Activated CD8-positive, alpha-beta T cell treated with anti-CD3 and anti-CD28 coated beads for 36 hours (primary cell): ENCODE measurements at regions not wholly inside any gene's neighbourhood (a gene's known extent, or its start where the extent isn't known, plus 50 kb on each side); places are given as distances from the start of the nearest gene placed in this dataset.
A peak's percentile ranks its signal among the peaks of the same experiment; 100 is the strongest.
"Not testable (repeated sequence)": the region's sequence is repeated elsewhere in the genome, so short reads cannot be mapped to it uniquely, and the experiment has no call there.

Experiments used
- ATAC-seq: fragments of 200-7000 bp; cut with Tn5 transposase; one replicate; pipeline ENCODE4 v1.10.0; 2021; ENCODE audit warnings: mild to moderate bottlenecking, moderate library complexity
- CTCF ChIA-PET: fragments of 350-600 bp; sonication (Branson Sonifier 250); formaldehyde crosslinking; loops from one replicate; lab custom pipeline; 2021; ENCODE audit warnings: antibody characterized with exemption; lab: Charles Lee
- POLR2A ChIA-PET: fragments of 350-600 bp; sonication (Branson Sonifier 250); formaldehyde crosslinking; loops from one replicate; lab custom pipeline; 2021; ENCODE audit warnings: antibody characterized with exemption; lab: Charles Lee
- DNase-seq: peaks from one replicate; pipeline ENCODE4 v3.0.0-alpha.2; 2020
- H3K27ac Mint-ChIP-seq: one replicate; pipeline ENCODE4 v1.8.0; 2021; ENCODE audit warnings: mild to moderate bottlenecking, mixed read lengths
- H3K27me3 Mint-ChIP-seq: one replicate; pipeline ENCODE4 v1.8.0; 2021; ENCODE audit warnings: mixed read lengths
- H3K36me3 Mint-ChIP-seq: one replicate; pipeline ENCODE4 v1.8.0; 2021; ENCODE audit warnings: low read depth, mixed read lengths
- H3K4me1 Mint-ChIP-seq: one replicate; pipeline ENCODE4 v1.8.0; 2021; ENCODE audit warnings: low read depth, mixed read lengths
- H3K4me3 Mint-ChIP-seq: one replicate; pipeline ENCODE4 v1.8.0; 2021; ENCODE audit warnings: mild to moderate bottlenecking, moderate library complexity, mixed read lengths
- H3K9me3 Mint-ChIP-seq: one replicate; pipeline ENCODE4 v1.8.0; 2021; ENCODE audit warnings: mixed read lengths
- CTCF ChIP-seq: fragments of 200-600 bp; IDR thresholded peaks from one replicate; pipeline ENCODE4 v1.8.0; 2022; ENCODE audit warnings: antibody characterized with exemption, mild to moderate bottlenecking
- intact Hi-C: fragments of 100-400 bp; cut with micrococcal nuclease; formaldehyde crosslinking; loops from one replicate; pipeline ENCODE4 v1.10.0; 2022

GRCh38 chrX:145393702-145394235 is 146.5 kb downstream of the SPANXN1 start:
- intact Hi-C loops: no loop called here
- Mint-ChIP-seq H3K36me3 (no peaks in the 10 kb centered on the region), H3K4me1 (no peaks in the 10 kb centered on the region), H3K27me3 (no peaks in the 10 kb centered on the region), H3K4me3 (no peak overlapping the region), H3K27ac (no peak overlapping the region), H3K9me3 (peaks cover 2% of the 10 kb centered on the region)
- no peak for ATAC-seq
- POLR2A ChIA-PET: no interaction called here
- no peak for TF ChIP-seq CTCF
- no peak for DNase-seq
- CTCF ChIA-PET: no interaction called here

- Mint-ChIP-seq H3K4me1 (no peaks in the 10 kb centered on the region), H3K9me3 (peaks cover 2% of the 10 kb centered on the region), H3K4me3 (no peak overlapping the region), H3K27ac (no peak overlapping the region), H3K36me3 (no peaks in the 10 kb centered on the region), H3K27me3 (no peaks in the 10 kb centered on the region)
- no peak for DNase-seq
- no peak for ATAC-seq
- CTCF ChIA-PET: no interaction called here
- intact Hi-C loops: no loop called here
- no peak for TF ChIP-seq CTCF
- POLR2A ChIA-PET: no interaction called here
These were observed 147.0 kb downstream of the SPANXN1 start for GRCh38 chrX:145394344-145394743.

- Mint-ChIP-seq H3K4me3 (no peak overlapping the region), H3K27me3 (no peaks in the 10 kb centered on the region), H3K9me3 (peaks cover 2% of the 10 kb centered on the region), H3K4me1 (no peaks in the 10 kb centered on the region), H3K36me3 (no peaks in the 10 kb centered on the region), H3K27ac (no peak overlapping the region)
- POLR2A ChIA-PET: no interaction called here
- TF ChIP-seq CTCF: no peak
- ATAC-seq: no peak
- intact Hi-C loops: no loop called here
- no peak for DNase-seq
- CTCF ChIA-PET: no interaction called here
These were observed 149.3 kb downstream of the SPANXN1 start for GRCh38 chrX:145396612-145397011.

GRCh38 chrX:145405012-145405411 is 157.7 kb downstream of the SPANXN1 start:
- Mint-ChIP-seq H3K27me3 (no peaks in the 10 kb centered on the region), H3K27ac (no peak overlapping the region), H3K4me3 (no peak overlapping the region), H3K4me1 (no peaks in the 10 kb centered on the region), H3K9me3 (no peaks in the 10 kb centered on the region), H3K36me3 (no peaks in the 10 kb centered on the region)
- ChIA-PET CTCF (no interaction called here), POLR2A (no interaction called here)
- DNase-seq: peak; percentile 2
- intact Hi-C loops: no loop called here
- no peak for ATAC-seq
- peak; percentile 37 for TF ChIP-seq CTCF

- H3K4me3 Mint-ChIP-seq: no peak overlapping the region
- no peak overlapping the region for H3K27ac Mint-ChIP-seq
- ChIA-PET CTCF (no interaction called here), POLR2A (no interaction called here)
- H3K36me3 Mint-ChIP-seq: no peaks in the 10 kb centered on the region
- intact Hi-C loops: no loop called here
- no peaks in the 10 kb centered on the region for H3K9me3 Mint-ChIP-seq
- no peaks in the 10 kb centered on the region for H3K27me3 Mint-ChIP-seq
- ATAC-seq: no peak
- no peak for DNase-seq
- no peaks in the 10 kb centered on the region for H3K4me1 Mint-ChIP-seq
- no peak for TF ChIP-seq CTCF
These were observed 163.3 kb downstream of the SPANXN1 start for GRCh38 chrX:145410622-145411021.

GRCh38 chrX:145436211-145436610 is 188.9 kb downstream of the SPANXN1 start:
- H3K9me3 Mint-ChIP-seq, intact Hi-C loops, CTCF ChIA-PET, H3K4me1 Mint-ChIP-seq, H3K4me3 Mint-ChIP-seq, H3K36me3 Mint-ChIP-seq, H3K27ac Mint-ChIP-seq, H3K27me3 Mint-ChIP-seq, DNase-seq, ATAC-seq, POLR2A ChIA-PET: not testable (repeated sequence)
